Tibial nerve (tissue), 3 donors: ENCODE measurements at regions not wholly inside any gene's neighbourhood (a gene's known extent, or its start where the extent isn't known, plus 50 kb on each side); places are given as distances from the start of the nearest gene placed in this dataset.

Experiments
- CTCF ChIP-seq, 5 experiments: fragments of 200-600 bp in 3 of 5; fragments of 450-650 bp in 2 of 5; sonication (generic) in 3 of 5; IDR thresholded peaks; one replicate each; pipeline ENCODE4 v1.5.1; 2016 to 2019; ENCODE audit warnings: antibody characterized with exemption in 5 of 5, mild to moderate bottlenecking in 3 of 5, moderate library complexity in 2 of 5
- POLR2A ChIP-seq, 2 donors: fragments of 450-650 bp; IDR thresholded peaks; one replicate each; pipeline ENCODE4 v1.6.1; 2017; ENCODE audit warnings: antibody characterized with exemption in 2 of 2, mild to moderate bottlenecking in 2 of 2, moderate library complexity in 2 of 2

GRCh38 chrX:10040961-10041360 lies 73.8 kb downstream of the CLDN34 start:
- no peak for TF ChIP-seq CTCF (IDR thresholded peaks at IDR 0.05)
- no peak for TF ChIP-seq POLR2A (IDR thresholded peaks at IDR 0.05)
